Testis (tissue), 2 donors: ENCODE measurements at regions not wholly inside any gene's neighbourhood (a gene's known extent, or its start where the extent isn't known, plus 50 kb on each side); places are given as distances from the start of the nearest gene placed in this dataset.

ENCODE experiments used
- DNase-seq: peaks from one replicate; pipeline ENCODE4 v3.0.0-alpha.2; 2019
- H3K27ac ChIP-seq, 2 donors: fragments of 200-600 bp; sonication (generic); one replicate each; pipeline ENCODE4 v1.5.1; 2019
- H3K27me3 ChIP-seq: fragments of 200-600 bp; sonication (generic); one replicate; pipeline ENCODE4 v1.5.1; 2019
- H3K36me3 ChIP-seq: fragments of 200-600 bp; sonication (generic); one replicate; pipeline ENCODE4 v1.5.1; 2017; ENCODE audit warnings: low read depth; ENCODE audit errors: missing control alignments
- H3K4me1 ChIP-seq: fragments of 200-600 bp; sonication (generic); one replicate; pipeline ENCODE4 v1.5.1; 2019
- H3K4me3 ChIP-seq, 2 donors: fragments of 200-600 bp; sonication (generic); one replicate each; pipeline ENCODE4 v1.5.1; 2017 to 2019
- H3K9me3 ChIP-seq: fragments of 200-600 bp; sonication (generic); one replicate; pipeline ENCODE4 v1.5.1; 2017
- CTCF ChIP-seq, 3 experiments: fragments of 450-650 bp in 2 of 3; fragments of 200-600 bp in 1 of 3; sonication (generic) in 1 of 3; IDR thresholded peaks; one replicate each; pipeline ENCODE4 v1.5.1; 2016 to 2019; ENCODE audit warnings: antibody characterized with exemption in 3 of 3, mild to moderate bottlenecking in 2 of 3, moderate library complexity in 1 of 3
- POLR2A ChIP-seq: fragments of 450-650 bp; IDR thresholded peaks from one replicate; pipeline ENCODE4 v1.6.1; 2017; ENCODE audit warnings: antibody characterized with exemption, mild to moderate bottlenecking, moderate library complexity
- WGBS, 2 donors: methylation state at CpG; one replicate each; pipeline ENCODE4 v1.1.5; 2018; 5-methylcytosine and 5-hydroxymethylcytosine counted together
- intact Hi-C: fragments of 100-400 bp; cut with DNase I; formaldehyde crosslinking; loops from one replicate; pipeline ENCODE4 v1.15.1; 2023; ENCODE audit warnings: low total_unique reads

- Histone ChIP-seq H3K36me3 (no peaks in the 10 kb centered on the region), H3K4me1 (no peaks in the 10 kb centered on the region), H3K27me3 (no peaks in the 10 kb centered on the region), H3K9me3 (no peaks in the 10 kb centered on the region), H3K4me3 (no peak overlapping the region), H3K27ac (no peak overlapping the region)
- WGBS, 2 donors, result 39 to 42% methylated on average over 1 of the region's 1 CpG
- intact Hi-C loops, result no loop called here
- no peak for DNase-seq
- TF ChIP-seq CTCF (IDR thresholded peaks at IDR 0.05), result no peak
- no peak for TF ChIP-seq POLR2A
Measured at GRCh38 chr10:9010093-9010492, 955.6 kb downstream of the GATA3 start.

- Histone ChIP-seq H3K9me3 (no peaks in the 10 kb centered on the region), H3K36me3 (no peaks in the 10 kb centered on the region), H3K27me3 (no peaks in the 10 kb centered on the region), H3K4me3 (no peak overlapping the region), H3K4me1 (no peaks in the 10 kb centered on the region), H3K27ac (no peak overlapping the region)
- no peak for DNase-seq
- 74 to 89% methylated on average over 5 of the region's 5 CpGs for WGBS, 2 donors
- intact Hi-C loops, result no loop called here
- TF ChIP-seq POLR2A, result no peak
- TF ChIP-seq CTCF (IDR thresholded peaks at IDR 0.05), result no peak
Measured at GRCh38 chr10:9010931-9011670, 956.6 kb downstream of the GATA3 start.

- intact Hi-C loops, result no loop called here
- Histone ChIP-seq H3K4me1 (no peaks in the 10 kb centered on the region), H3K9me3 (no peaks in the 10 kb centered on the region), H3K4me3 (no peak overlapping the region), H3K36me3 (no peaks in the 10 kb centered on the region), H3K27me3 (no peaks in the 10 kb centered on the region), H3K27ac (no peak overlapping the region)
- WGBS, 2 donors, result 61 to 68% methylated on average over 1 of the region's 1 CpG
- no peak for DNase-seq
- no peak for TF ChIP-seq POLR2A
- TF ChIP-seq CTCF (IDR thresholded peaks at IDR 0.05), result no peak
Measured at GRCh38 chr10:9012312-9012711, 957.8 kb downstream of the GATA3 start.

DNA sequence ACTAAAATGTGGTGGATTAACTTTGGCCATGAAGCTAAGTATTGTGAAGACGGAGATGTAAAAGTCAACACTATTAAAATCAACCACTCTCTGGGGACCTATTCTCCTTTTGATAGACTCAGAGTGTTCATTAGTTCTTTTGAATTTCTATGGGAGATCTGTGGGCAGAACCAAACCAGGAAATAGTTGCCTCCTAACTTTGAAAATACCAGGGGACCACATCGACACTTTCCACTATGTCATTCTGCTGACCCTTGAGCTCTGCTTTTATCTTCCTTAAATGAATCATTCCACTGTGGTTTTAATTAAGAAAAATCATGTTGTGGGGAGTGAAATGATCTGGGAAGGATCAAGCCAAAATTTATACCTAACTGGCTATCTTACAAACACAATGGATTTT is 960.5 kb downstream of the GATA3 start:
- intact Hi-C loops, result no loop called here
- Histone ChIP-seq H3K4me1 (no peaks in the 10 kb centered on the region), H3K4me3 (no peak overlapping the region), H3K9me3 (no peaks in the 10 kb centered on the region), H3K36me3 (no peaks in the 10 kb centered on the region), H3K27me3 (no peaks in the 10 kb centered on the region), H3K27ac (no peak overlapping the region)
- TF ChIP-seq POLR2A, result no peak
- WGBS, 2 donors, result 52 to 54% methylated on average over 2 of the region's 2 CpGs
- no peak for DNase-seq

DNA sequence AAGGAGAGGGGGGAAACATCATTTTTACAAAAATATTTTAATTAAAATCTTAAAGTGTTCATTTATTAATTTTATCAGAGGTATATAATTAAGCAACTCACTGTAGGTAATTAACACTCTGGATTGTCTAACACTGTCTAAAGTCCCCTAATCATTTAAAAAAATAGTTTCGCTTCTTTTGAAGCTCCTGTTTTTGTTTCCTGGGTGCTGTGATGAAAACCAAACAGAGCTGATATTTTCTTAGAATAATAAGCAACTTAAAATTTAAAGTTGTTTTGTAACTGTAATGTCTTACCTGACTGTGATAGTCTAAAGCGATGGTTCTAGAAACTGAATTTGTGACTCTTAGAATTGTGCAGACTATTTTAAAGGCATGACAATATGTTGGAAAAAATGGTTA is 961.0 kb downstream of the GATA3 start:
- H3K9me3 ChIP-seq, result no peaks in the 10 kb centered on the region
- H3K4me1 ChIP-seq, result no peaks in the 10 kb centered on the region
- TF ChIP-seq POLR2A (no peak), CTCF (IDR thresholded peaks at IDR 0.05) (no peak)
- H3K36me3 ChIP-seq, result no peaks in the 10 kb centered on the region
- H3K27ac ChIP-seq, result no peak overlapping the region
- WGBS, 2 donors, result 84 to 96% methylated on average over 2 of the region's 2 CpGs
- H3K4me3 ChIP-seq, result no peak overlapping the region
- no peaks in the 10 kb centered on the region for H3K27me3 ChIP-seq
- intact Hi-C loops, result no loop called here
- no peak for DNase-seq
